Endothelial cell of umbilical vein (primary cell): ENCODE measurements at regions not wholly inside any gene's neighbourhood (a gene's known extent, or its start where the extent isn't known, plus 50 kb on each side); places are given as distances from the start of the nearest gene placed in this dataset.

Experiments used
- BruUV-seq: library from RNA; stranded (reverse); fragments of 400-500 nt; replicated peaks from 2 replicates; lab custom pipeline; 2021; lab: Mats Ljungman, UMichigan
- CTCF ChIA-PET: fragments of 300-600, 350-600 bp; sonication (Branson Sonifier 250); formaldehyde crosslinking; loops from one replicate; lab custom pipeline; 2021; ENCODE audit warnings: antibody characterized with exemption, inconsistent platforms; lab: Charles Lee
- POLR2A ChIA-PET: fragments of 300-600, 350-600 bp; sonication (Branson Sonifier 250); formaldehyde crosslinking; loops from one replicate; lab custom pipeline; 2021; ENCODE audit warnings: antibody characterized with exemption, inconsistent platforms; lab: Charles Lee
- DNase-seq: peaks from one replicate; pipeline ENCODE4 v3.0.0-alpha.2; 2011; ENCODE audit warnings: low read depth, low spot score
- FAIRE-seq: peaks from 2 replicates; lab custom pipeline; 2011; peaks lifted over from hg19 to GRCh38; lab: Jason Lieb, UNC
- H2AFZ ChIP-seq: 2 replicates; pipeline ENCODE4 v1.6.0; 2012; ENCODE audit warnings: low read depth, low read length, control low read depth, inconsistent platforms
- H3K27ac ChIP-seq: 2 replicates; pipeline ENCODE4 v1.5.1; 2011; ENCODE audit warnings: low read depth, mild to moderate bottlenecking, control low read depth, low read length, moderate library complexity; ENCODE audit not compliant: insufficient read depth
- H3K27me3 ChIP-seq, 2 experiments: 2 replicates each; pipeline versions ENCODE4 v1.6.0 to v1.6.1; 2011; ENCODE audit warnings: low read length in 2 of 2, mixed read lengths in 1 of 2; ENCODE audit not compliant: control insufficient read depth in 2 of 2, insufficient read depth in 2 of 2
- H3K36me3 ChIP-seq, 2 experiments: 2 replicates in 1 of 2; 3 replicates in 1 of 2; pipeline ENCODE4 v1.5.1; 2011; ENCODE audit warnings: low read length in 2 of 2, mild to moderate bottlenecking in 1 of 2, moderate library complexity in 1 of 2; ENCODE audit not compliant: control insufficient read depth in 2 of 2, insufficient read depth in 2 of 2; ENCODE audit errors: extremely low read depth in 1 of 2
- H3K4me1 ChIP-seq: 3 replicates; pipeline ENCODE4 v1.5.1; 2011; ENCODE audit warnings: mild to moderate bottlenecking, low read length; ENCODE audit not compliant: control insufficient read depth, insufficient read depth; ENCODE audit errors: extremely low read depth
- H3K4me2 ChIP-seq: 2 replicates; pipeline ENCODE4 v1.6.1; 2011; ENCODE audit warnings: low read length, control low read depth, mixed read lengths; ENCODE audit not compliant: insufficient read depth
- H3K4me3 ChIP-seq, 3 experiments: fragments of 200-600 bp in 1 of 3; sonication (generic), shearing (Covaris generic) in 1 of 3; replicated peaks in 1 of 3; 2 replicates each; pipeline ENCODE4 v1.5.1; 2011 to 2016; ENCODE audit warnings: control low read depth in 3 of 3, low read length in 3 of 3, mild to moderate bottlenecking in 2 of 3, inconsistent platforms in 1 of 3, low read depth in 1 of 3, moderate library complexity in 1 of 3; ENCODE audit not compliant: insufficient read depth in 1 of 3
- H3K79me2 ChIP-seq: 2 replicates; pipeline ENCODE4 v1.6.0; 2012; ENCODE audit warnings: low read length, inconsistent platforms; ENCODE audit not compliant: control insufficient read depth, insufficient read depth
- H3K9ac ChIP-seq: replicated peaks from 2 replicates; pipeline ENCODE3; 2011; ENCODE audit warnings: low read length, control low read depth; ENCODE audit not compliant: insufficient read depth; ENCODE audit errors: extremely low read depth
- H3K9me1 ChIP-seq: replicated peaks from 3 replicates; pipeline ENCODE4 v1.6.0; 2011; ENCODE audit warnings: mild to moderate bottlenecking, low read length; ENCODE audit not compliant: control insufficient read depth, insufficient read depth; ENCODE audit errors: extremely low read depth
- H3K9me3 ChIP-seq: replicated peaks from 2 replicates; pipeline ENCODE4 v1.5.1; 2012; ENCODE audit warnings: low read length, inconsistent platforms; ENCODE audit not compliant: control insufficient read depth, insufficient read depth
- H4K20me1 ChIP-seq: replicated peaks from 2 replicates; pipeline ENCODE3; 2011; ENCODE audit warnings: mild to moderate bottlenecking, low read length; ENCODE audit not compliant: control insufficient read depth, insufficient read depth; ENCODE audit errors: extremely low read depth
- CTCF ChIP-seq, 2 donors: IDR thresholded peaks; 1 replicate in 1 of 2; 2 replicates in 1 of 2; pipeline ENCODE4 v1.5.1; 2011; ENCODE audit warnings: low read length in 2 of 2, mild to moderate bottlenecking in 2 of 2, moderate library complexity in 2 of 2, control low read depth in 1 of 2, inconsistent platforms in 1 of 2, low read depth in 1 of 2; ENCODE audit not compliant: insufficient read depth in 1 of 2; ENCODE audit errors: extremely low read depth in 1 of 2
- EZH2 ChIP-seq: IDR thresholded peaks from 2 replicates; pipeline ENCODE4 v1.6.1; 2012; ENCODE audit warnings: borderline replicate concordance, low read depth, mild to moderate bottlenecking, moderate library complexity, low read length, inconsistent platforms; ENCODE audit not compliant: severe bottlenecking
- FOS ChIP-seq: IDR thresholded peaks from 2 replicates; pipeline ENCODE4 v1.6.1; 2011; ENCODE audit warnings: mild to moderate bottlenecking, low read length, moderate library complexity, borderline replicate concordance; ENCODE audit not compliant: insufficient read depth
- GATA2 ChIP-seq: IDR thresholded peaks from 2 replicates; pipeline ENCODE4 v1.7.0; 2011; ENCODE audit warnings: low read depth, mild to moderate bottlenecking, moderate library complexity, mixed read lengths, low read length; ENCODE audit not compliant: insufficient read length, insufficient read depth
- JUN ChIP-seq: IDR thresholded peaks from 2 replicates; pipeline ENCODE4 v1.6.1; 2011; ENCODE audit warnings: borderline replicate concordance, low read depth; ENCODE audit not compliant: insufficient read length, insufficient read depth
- MAX ChIP-seq: IDR thresholded peaks from 2 replicates; pipeline ENCODE4 v1.6.1; 2011; ENCODE audit not compliant: insufficient read depth, insufficient read length
- MYC ChIP-seq: IDR thresholded peaks from one replicate; pipeline ENCODE4 v1.6.1; 2011; ENCODE audit warnings: mild to moderate bottlenecking, low read depth, low read length
- POLR2A ChIP-seq: IDR thresholded peaks from 2 replicates; pipeline ENCODE4 v1.6.1; 2012; ENCODE audit warnings: low read depth, mild to moderate bottlenecking, control low read depth, low read length
- POLR2AphosphoS5 ChIP-seq: IDR thresholded peaks from 2 replicates; pipeline ENCODE4 v1.6.1; 2012; ENCODE audit warnings: low read depth, mild to moderate bottlenecking, control low read depth, low read length, moderate library complexity; ENCODE audit not compliant: insufficient read depth
- dilution Hi-C: fragments of 300-500 bp; cut with MboI; formaldehyde crosslinking; loops from one replicate; pipeline ENCODE4 v1.15.0; 2019; ENCODE audit warnings: low sequenced_read_pairs; ENCODE audit not compliant: extremely low pct_ligation_motif_present
- intact Hi-C: fragments of 100-400 bp; cut with micrococcal nuclease; formaldehyde crosslinking; loops from one replicate; pipeline ENCODE4 v1.10.0; 2022

- no peaks in the 10 kb centered on the region for H3K9me1 ChIP-seq
- no peak overlapping the region for H3K27ac ChIP-seq
- dilution Hi-C loops, result no loop called here
- no peak overlapping the region for H3K4me3 ChIP-seq
- no peaks in the 10 kb centered on the region for H3K9me3 ChIP-seq
- TF ChIP-seq POLR2A (no peak), CTCF (IDR thresholded peaks at IDR 0.05; ENCODE audit: extremely low read depth in 1 of 2, insufficient read depth in 1 of 2, low read depth in 1 of 2, low read length in 2 of 2) (peak; percentile 69 to 80)
- H3K79me2 ChIP-seq, result no peaks in the 10 kb centered on the region
- no peak overlapping the region for H3K4me2 ChIP-seq
- FAIRE-seq, result peak; percentile 88
- peaks cover 0 to 2% of the 10 kb centered on the region in 2 experiments for H3K27me3 ChIP-seq
- H2AFZ ChIP-seq, result no peak overlapping the region
- no peaks in the 10 kb centered on the region for H4K20me1 ChIP-seq
- intact Hi-C loops, result loop anchor here (1.0 to 5.0 kb wide), 8 partner anchors 100 to 958 kb away; no protein-coding TSS in a partner anchor
- CTCF ChIA-PET, result interaction anchor here (0.6 to 9.7 kb wide), 51 partner anchors 13 to 1040 kb away, joined by 3 to 266 read pairs (median 4); partner anchors contain the start of gene EBF1
- no peaks in the 10 kb centered on the region for H3K36me3 ChIP-seq
- no peaks in the 10 kb centered on the region for H3K4me1 ChIP-seq
- H3K9ac ChIP-seq, result no peak overlapping the region
- POLR2A ChIA-PET, result interaction anchor here (0.6 to 0.9 kb wide), 2 partner anchors 191 to 932 kb away, joined by 3 to 5 read pairs; no protein-coding TSS in a partner anchor
- no TSS peak for BruUV-seq
- peak; percentile 72 for DNase-seq
Measured at GRCh38 chr5:158174918-158175851, 316.2 kb upstream of the CLINT1 start.

GRCh38 chr5:158174026-158174425, 315.1 kb upstream of the CLINT1 start:
- Histone ChIP-seq H3K79me2 (no peaks in the 10 kb centered on the region), H4K20me1 (no peaks in the 10 kb centered on the region), H3K9ac (no peak overlapping the region), H3K4me3 (no peak overlapping the region), H3K9me3 (no peaks in the 10 kb centered on the region), H3K36me3 (no peaks in the 10 kb centered on the region), H3K4me1 (no peaks in the 10 kb centered on the region), H3K4me2 (no peak overlapping the region), H3K27me3 (peaks cover 0 to 2% of the 10 kb centered on the region in 2 experiments), H3K9me1 (no peaks in the 10 kb centered on the region), H2AFZ (no peak overlapping the region), H3K27ac (no peak overlapping the region)
- dilution Hi-C loops, result no loop called here
- ChIA-PET CTCF (interaction anchor here (0.7 to 9.7 kb wide), 32 partner anchors 11 to 958 kb away, joined by 3 to 266 read pairs (median 6); partner anchors contain the start of gene EBF1), POLR2A (no interaction called here)
- BruUV-seq, result no TSS peak
- intact Hi-C loops, result no loop called here
- no peak for DNase-seq
- FAIRE-seq, result no peak
- no peak for TF ChIP-seq MAX
- no peak for TF ChIP-seq GATA2
- no peak for TF ChIP-seq FOS
- TF ChIP-seq JUN, result no peak
- TF ChIP-seq POLR2AphosphoS5, result no peak
- no peak for TF ChIP-seq EZH2
- no peak for TF ChIP-seq MYC
- no peak for TF ChIP-seq CTCF (IDR thresholded peaks at IDR 0.05; ENCODE audit: extremely low read depth in 1 of 2, insufficient read depth in 1 of 2, low read depth in 1 of 2, low read length in 2 of 2)
- no peak for TF ChIP-seq POLR2A
